SKM-1 treated with dmso at 0.1 percent for 144 hours (cell line): ENCODE measurements at regions not wholly inside any gene's neighbourhood (a gene's known extent, or its start where the extent isn't known, plus 50 kb on each side); places are given as distances from the start of the nearest gene placed in this dataset.
"Not testable (repeated sequence)": the region's sequence is repeated elsewhere in the genome, so short reads cannot be mapped to it uniquely, and the experiment has no call there.

Source experiments
- DNase-seq: peaks from one replicate; lab custom pipeline; 2025; ENCODE audit not compliant: unreplicated experiment; lab: John Stamatoyannopoulos, UW

DNA sequence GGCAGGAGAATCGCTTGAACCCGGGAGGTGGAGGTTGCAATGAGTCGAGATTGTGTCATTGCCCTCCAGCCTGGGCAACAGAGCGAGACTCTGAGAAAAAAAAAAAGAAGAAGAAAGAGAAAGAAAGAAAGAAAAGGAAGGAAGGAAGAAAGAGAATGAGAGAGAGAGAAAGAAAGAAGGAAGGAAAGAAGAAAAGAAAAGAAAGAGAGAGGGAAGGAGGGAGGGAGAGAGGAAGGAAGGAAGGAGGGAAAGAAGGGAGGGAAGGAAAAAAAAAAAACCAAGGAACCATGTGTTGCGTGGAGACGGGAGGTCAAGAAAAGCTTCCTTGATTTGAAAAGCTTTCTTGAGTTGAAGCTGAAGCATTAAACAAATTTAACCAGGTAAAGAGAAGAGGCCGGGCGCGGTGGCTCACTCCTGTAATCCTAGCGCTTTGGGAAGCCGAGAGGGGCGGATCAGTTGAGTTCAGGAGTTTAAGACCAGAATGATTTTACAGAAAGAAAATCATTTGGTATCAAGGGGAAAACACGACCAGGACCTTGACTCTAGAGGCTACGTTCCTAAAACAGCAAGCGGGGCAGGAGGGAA, 90.5 kb upstream of the PRSS16 start:
- DNase-seq = no peak

DNA sequence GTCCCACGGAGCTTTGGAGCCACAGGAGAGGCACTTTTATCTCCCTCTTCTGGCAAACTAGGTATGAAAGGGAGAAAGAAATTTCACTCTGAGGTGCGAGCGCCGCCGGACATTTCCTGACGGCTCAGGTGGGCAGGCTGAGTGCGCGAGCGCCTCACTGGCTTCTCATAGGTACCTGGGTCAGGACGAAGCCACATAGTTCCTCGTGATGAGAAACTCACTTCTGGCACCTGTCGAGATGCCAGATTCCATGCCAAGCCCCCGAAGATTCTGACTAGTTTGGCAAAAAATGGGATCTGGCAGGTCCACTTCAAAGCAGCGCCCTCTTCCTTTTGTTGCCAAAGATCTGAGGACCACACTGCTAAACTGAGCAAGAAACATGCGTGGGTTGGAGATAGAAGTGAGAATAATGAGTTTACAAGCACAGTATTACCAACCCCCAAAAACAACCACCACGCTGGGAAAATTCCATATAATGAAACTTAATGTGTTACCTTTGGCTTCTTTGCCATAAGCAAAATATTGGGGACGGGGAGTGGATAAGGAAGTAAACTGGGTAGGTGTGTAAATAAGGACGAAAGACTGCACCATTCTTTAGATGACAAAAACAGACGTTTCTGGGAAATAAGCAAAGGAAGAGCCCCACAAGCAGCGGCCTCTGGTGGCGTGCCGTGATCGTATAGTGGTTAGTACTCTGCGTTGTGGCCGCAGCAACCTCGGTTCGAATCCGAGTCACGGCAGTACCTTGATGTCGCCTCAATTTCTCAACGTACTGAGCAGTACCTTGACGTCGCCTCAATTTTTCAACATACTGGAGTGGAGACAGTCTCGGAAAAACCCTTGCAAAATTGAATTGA, 89.8 kb upstream of the PRSS16 start:
- peak; percentile 36 for DNase-seq

DNA sequence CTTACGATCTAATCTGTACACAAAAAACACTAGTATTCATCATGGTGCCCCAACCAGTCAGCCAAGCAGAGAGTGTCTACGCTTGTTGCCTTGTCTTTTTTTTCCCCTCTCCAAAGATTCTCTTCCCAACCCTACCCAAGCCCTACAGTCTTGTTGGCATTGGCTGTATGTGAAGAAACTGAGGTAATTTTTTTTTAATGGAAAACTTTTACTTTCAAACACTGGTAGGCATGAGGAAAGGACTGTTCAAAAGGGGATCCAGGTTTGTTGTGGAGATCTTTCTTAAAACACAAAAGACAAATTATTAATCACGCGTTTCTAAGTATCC, 89.2 kb upstream of the PRSS16 start:
- DNase-seq = no peak

DNA sequence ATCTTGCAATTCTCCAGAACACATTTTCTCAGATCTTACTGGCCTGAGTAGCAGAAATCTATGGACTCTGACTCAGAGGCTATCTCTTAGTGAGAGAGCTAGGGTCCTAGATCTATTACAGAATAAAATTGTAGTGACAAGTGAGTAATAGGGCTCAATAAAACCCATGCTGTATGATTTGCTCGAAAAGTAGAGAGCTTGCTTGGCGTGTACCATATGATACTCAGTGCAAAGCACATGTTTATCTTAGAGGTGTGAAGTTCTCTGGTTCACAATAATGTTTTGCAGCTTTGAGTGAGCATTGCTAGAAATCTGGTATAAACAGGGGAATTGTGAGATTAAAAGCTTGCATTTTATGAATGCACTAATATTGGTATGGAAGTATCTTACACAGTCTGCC, 87.8 kb upstream of the PRSS16 start:
- DNase-seq = no peak

DNA sequence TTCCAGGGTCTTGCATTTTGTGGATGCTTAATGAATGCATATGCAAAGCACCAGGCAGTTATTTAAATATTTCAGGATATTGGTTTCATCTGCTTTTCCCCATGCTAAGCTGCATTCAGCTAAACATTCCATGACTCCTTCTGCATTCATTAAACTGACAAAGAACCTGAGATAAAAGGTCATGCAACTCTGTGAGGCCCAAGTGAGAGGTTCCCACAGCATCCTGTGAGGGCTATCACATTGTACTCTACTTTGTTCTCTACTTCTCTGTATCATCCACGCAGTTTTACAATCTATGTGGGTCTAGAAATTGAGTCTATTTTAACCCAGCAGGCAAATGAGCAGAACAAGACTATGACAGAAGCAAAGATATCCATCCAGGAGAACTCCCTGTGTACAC, 86.4 kb upstream of the PRSS16 start:
- DNase-seq = no peak

DNA sequence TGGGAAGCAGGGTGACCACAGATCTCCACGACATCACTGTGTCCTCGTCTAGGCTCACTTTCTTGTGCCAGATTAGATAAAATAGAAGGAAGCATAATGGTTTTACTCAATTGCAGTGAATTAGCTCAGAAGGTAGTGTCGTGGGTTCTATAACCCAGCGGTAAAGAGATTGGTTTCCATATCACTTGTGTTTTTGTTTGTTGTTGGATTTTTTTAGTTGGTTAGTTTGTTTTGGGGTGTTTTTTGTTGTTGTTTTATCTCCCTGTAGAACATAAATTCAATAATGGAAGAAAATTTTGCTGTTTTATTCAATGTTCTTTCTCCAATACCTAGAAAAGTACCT, 85.9 kb upstream of the PRSS16 start:
- DNase-seq = no peak

DNA sequence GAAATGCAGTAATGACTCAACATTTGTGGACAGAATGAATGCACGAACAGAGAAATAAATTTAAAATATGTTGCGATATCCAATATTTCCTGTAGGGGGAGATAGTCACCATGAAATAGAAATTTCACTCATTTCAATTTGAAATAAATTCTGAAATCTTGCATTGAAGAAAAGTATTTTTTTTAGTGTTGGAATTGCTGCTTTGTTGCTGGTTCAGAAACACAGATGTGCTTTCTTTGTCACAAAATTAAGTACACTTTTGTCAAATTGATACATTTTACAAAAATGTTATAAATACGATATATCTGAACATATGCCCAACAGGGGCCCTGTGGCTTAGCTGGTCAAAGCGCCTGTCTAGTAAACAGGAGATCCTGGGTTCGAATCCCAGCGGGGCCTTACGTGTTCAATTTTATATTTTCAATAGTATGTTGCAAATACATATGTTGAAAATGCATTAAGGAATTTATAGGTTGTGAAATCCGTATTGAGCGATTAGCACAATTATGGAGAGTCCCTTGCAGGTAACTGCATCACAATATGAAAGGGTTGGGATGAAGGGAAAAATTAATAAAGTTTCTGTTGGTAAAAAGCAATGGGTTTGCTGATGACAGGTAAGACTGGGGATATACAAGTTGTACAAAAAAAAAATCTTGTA, 85.4 kb upstream of the PRSS16 start:
- peak; percentile 50 for DNase-seq

DNA sequence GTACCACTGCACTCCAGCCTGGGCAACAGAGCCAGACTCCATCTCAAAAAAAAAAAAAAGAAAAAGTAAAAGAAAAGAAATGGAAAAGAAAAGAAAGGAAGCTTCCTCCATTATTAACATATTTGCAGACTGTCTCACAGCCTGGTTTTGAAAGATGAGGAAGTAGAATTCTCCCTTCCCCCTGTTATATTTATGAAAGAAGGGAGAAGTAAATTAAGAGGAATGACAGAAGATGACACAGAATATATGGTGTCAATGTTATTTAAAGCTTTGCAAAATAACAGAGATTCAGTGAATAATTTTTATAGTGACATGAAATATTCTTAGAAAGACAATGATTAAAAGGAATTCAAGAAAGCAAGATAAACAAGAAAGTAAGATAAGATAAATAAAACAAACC, 83.7 kb upstream of the PRSS16 start:
- DNase-seq = peak; percentile 54

DNA sequence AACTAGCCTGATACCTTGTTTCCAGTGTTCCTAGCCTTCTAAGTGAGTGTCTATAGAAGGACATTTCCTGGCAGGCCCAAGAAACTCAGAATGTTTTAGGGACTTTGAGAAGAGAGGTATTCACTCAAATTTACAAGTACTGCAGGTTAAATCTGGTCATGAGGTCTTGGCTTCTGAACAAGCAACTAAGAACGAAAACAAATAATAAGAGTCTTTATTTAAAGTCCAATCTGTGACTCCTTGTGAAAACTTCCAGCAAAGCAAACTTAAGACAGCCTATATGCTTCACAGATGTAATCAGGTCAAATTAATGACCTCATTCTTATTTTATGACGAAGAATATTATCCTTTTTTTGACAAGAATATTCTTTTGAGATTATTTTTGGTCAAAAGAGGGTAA, 79.4 kb upstream of the PRSS16 start:
- no peak for DNase-seq

DNA sequence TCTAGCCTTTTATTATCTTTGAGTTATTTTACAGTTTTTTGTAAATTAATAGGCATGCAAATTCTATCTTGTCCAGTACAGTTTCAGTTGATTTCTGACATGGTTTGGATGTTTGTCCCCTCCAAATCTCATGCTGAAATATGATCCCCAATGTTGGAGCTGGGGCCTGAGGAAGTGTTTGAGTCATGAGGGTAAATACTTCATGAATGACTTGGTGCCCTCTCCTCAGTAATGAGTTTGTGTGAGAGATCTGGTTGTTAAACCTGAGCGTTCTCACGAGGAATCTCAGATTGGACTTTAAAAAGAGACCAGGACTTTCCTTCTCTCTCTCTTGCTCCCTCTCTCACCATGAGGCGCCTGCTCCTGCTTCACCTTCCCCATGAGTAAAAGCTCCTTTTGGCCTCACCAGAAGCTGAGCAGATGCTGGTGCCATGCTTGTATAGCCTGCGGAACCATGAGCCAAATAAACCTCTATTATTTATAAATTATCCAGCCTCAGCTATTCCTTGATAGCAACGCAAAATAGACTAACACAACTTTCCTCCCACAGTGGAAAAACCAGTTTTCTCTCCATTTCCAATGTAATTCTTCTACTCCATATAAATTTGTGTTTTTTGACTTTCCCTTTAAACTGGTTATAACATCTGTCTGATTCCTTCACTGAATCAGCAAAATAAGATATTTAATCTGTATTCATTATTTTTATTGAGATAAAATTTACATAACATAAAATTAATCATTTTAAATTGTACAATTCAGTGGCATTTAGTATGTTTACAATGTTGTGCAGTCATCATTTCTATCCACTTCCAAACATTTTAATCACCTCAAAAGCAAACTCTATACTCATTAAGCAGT, 78.7 kb upstream of the PRSS16 start:
- no peak for DNase-seq

DNA sequence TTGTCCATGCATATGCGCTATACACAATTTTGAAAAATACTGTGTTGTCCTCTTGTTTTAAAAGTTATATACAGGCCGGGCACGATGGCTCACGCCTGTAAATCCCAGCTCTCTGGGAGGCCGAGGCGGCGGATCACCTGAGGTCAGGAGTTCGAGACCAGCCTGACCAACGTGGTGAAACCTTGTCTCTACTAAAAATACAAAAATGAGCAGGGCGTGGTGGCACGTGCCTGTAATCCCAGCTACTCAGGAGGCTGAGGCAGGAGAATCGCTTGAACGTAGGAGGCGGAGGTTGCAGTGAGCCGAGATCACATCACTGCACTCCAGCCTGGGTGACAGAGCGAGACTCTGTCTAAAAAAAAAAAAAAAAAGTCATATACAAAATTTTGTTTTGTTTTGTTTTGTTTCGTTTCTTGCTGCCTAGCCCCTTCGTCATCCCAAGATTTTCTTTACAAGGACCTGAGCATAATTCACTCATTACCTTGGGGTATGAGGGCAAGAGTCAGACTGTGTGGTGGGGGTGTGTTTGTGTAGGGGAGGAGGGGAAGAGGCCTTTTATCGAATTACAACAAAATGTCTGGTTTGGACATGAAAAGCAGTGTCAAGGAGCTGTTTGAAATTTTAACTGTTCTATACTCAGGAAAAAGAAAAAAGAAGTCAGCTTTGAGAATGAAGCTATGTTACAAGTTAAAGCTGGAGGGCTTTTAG, 74.8 kb upstream of the PRSS16 start:
- not testable (repeated sequence) for DNase-seq

DNA sequence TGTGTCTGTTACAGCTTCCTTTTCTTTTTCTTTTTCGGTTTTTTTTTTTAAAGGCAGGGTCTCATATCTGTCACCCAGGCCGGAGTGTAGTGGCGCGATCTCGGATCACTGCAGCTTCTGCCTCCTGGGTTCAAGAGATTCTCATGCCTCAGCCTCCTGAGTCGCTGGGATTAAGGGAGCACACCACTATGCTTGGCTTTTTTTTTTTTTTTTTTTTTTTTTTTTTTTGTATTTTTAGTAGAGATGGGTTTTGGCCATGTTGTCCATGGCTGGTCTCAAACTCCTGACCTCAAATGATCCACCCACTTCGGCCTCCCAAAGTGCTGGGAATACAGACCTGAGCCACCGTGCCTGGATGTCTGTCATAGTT, 74.3 kb upstream of the PRSS16 start:
- not testable (repeated sequence) for DNase-seq

DNA sequence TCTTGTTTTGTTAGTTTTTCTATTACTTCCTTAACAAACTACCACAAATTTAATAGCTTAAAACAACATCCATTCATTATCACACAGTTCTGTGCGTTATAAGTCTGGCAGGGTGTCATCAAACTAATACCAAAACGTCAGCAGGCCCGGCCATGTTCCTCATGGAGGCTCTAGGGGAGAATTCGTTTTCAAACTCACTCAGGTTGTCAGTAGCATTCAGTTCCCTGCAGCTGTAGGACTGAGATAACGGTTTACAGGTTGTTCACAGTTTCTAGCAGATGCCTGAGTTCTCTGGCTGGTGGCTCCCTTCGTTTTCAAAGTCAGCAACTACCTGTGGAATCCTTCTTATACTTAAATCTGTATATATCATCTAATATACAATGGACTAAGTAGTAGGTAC, 72.5 kb upstream of the PRSS16 start:
- no peak for DNase-seq

DNA sequence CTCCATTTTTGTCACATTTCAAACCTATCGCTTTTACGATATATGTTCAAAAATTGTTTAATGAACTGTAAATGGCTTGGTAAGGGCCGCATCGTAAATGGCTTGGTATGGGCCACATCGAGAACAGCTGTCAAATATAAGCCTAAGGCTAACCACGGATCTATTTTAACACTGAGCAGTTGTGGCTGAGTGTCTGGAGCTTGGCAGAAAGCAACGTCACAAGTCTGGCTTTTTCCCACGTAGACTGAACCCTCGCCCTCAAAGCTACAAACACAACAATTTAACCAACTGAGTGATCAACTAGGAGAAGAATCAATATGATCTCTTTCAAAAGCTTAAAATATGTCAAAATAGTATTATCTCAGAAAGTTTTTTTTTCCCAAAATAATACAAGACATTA, 71.4 kb upstream of the PRSS16 start:
- DNase-seq = no peak

DNA sequence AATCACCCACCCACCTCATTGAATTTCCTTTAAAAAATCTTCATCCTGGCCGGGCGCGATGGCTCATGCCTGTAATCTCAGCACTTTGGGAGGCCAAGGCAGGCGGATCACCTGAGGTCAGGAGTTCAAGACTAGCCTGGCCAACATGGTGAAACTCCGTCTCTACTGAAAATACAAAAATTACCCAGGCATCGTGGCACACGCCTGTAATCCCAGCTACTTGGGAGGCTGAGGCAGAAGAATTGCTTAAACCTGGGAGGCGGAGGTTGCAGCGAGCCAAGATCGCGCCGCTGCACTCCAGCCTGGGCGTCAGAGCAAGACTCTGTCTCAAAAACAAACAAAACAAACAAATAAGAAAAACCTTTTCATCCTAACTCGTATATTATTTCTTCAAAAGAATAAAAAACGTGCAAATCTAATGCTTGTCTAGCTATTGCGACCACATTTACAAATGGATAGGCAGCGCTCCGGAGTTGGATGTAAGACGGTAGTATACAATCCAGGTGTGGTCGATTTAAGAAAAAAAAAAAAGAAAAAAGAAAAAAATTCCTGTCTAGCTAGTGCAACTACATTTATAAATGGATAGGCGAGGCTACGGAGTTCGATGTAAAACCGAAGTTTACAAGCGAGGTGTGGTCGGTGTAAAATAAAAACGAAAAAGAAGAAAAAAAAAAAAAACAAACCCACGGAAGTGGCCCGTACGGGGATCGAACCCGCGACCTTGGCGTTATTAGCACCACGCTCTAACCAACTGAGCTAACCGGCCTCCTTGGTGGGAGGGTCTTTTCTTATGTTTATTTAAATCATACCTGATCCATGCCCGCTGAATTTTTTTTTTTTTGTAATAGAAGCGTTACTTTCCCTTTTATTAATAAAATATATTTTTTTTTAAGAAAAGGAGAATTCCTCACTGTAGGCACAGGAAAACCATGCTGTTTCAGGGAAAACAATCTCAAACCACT, 70.7 kb upstream of the PRSS16 start:
- peak; percentile 39 for DNase-seq

DNA sequence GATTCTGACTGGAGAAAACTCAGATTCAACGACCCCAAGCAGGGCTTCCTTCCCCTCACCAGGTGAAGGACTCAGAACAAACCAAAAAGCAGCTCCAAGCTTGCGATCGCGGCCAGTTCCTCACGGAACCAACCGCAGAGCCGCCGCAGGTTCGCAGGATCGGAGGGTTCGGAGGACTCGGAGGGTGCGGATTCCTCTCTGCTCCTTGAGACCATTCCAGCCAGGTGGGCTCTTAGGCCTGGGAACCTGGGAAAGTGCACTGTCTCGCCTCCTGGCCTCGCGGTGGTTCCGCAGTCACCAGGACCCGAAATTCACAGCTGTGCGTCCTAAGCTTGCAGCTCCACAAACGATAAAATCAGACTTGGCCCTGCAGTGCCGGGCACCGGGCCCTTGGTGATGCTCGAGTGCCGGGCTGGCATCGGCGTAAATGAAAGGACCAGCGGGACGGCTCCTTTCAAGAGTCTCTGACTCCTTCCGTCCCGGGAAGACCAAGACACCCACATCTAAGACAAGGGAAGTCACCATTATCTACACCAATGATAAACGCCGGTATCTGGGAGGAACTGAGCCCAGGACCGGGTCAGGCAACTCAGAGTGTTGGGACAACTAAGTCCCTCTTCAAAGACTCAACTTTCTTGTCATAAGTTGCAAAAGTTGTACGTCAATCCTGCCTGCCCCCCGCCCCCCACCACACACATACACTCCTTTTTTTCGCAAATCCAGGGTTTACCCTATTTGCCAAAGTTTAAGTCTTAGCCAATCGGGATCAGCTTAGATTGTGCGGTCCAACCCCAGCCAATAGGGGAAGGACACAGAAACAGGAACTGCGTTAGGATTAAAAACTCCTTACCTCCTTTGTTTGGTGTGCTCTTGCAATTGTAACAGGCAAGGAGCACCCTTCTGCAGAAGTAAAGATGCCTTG, 69.8 kb upstream of the PRSS16 start:
- DNase-seq = peak; percentile 85

DNA sequence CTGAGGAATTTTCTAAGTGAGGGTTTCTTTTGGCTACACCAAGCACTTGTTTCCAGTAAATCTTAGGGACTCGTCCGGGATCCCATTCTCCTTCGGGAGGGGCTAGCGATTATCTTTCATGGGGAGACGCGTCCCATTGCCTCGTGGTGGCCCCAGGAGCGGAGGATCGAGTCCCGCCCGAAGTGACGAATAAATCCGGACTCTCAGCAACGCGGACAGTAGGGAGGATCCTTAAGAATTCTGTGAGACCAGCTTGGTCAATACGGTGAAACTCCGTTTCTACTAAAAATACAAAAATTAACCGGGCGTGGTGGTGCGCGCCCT, 69.1 kb upstream of the PRSS16 start:
- DNase-seq = no peak

DNA sequence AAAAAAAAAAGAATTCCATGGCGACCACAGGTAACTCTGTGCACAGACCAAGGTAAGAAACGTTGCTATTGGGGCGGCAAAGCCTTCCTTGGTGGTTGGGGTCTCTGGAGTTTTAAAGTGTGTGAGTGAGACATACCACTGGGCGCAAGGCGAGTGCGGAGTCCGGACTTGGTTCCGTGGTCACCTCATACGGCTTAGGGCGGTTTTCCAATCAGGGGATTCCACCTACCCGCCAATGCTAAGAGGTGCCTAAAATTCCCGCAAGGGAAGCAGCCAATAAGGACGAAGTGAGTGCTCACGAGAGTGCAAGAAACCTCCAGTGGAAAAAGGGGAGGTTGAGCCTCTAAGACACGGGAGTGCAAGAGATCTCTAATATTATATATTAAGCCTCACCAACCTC, 68.6 kb upstream of the PRSS16 start:
- no peak for DNase-seq
